ENCODE measurements at regions not wholly inside any gene's neighbourhood (a gene's known extent, or its start where the extent isn't known, plus 50 kb on each side); places are given as distances from the start of the nearest gene placed in this dataset.
A peak's percentile ranks its signal among the peaks of the same experiment; 100 is the strongest.

DNA sequence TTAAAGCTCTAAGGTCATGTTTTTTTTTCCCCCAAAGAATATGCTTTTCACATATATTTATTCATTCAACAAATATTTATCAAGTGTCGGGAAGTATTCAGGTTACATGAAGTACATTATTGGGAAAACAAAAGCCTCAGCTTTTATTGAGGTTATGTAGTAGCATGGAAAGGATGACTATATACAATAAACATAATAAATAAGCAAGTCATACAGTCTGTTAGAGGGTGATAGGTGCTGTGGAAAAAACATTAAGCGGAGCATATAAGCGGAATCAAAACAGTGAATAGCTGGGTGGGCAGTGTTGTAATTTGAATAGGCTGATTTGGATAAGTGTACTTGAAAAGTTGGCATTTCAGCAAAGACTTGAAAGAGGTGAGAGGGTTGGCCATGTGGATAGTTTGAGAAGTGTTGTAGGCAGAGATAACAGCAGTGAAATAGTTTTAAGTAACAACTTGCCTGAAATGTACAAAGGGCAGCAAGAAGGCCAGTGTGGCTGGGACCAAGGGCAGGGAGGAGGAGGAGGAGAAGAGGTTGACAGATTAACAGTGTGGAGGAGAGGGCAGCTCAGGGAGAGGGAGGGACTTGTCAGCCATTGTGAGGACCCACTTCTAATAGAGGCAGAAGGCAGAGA, 558.7 kb downstream of the SPRY1 start:
- Histone ChIP-seq H3K4me3 (no peak overlapping the region), H3K9me3 (no peaks in the 10 kb centered on the region), H3K4me1 (no peaks in the 10 kb centered on the region), H3K27ac (no peak overlapping the region), H3K36me3 (no peaks in the 10 kb centered on the region), H3K27me3 (no peaks in the 10 kb centered on the region)
- DNase-seq (no peak), ATAC-seq (peak; percentile 79)
- TF ChIP-seq, protein P1, sequence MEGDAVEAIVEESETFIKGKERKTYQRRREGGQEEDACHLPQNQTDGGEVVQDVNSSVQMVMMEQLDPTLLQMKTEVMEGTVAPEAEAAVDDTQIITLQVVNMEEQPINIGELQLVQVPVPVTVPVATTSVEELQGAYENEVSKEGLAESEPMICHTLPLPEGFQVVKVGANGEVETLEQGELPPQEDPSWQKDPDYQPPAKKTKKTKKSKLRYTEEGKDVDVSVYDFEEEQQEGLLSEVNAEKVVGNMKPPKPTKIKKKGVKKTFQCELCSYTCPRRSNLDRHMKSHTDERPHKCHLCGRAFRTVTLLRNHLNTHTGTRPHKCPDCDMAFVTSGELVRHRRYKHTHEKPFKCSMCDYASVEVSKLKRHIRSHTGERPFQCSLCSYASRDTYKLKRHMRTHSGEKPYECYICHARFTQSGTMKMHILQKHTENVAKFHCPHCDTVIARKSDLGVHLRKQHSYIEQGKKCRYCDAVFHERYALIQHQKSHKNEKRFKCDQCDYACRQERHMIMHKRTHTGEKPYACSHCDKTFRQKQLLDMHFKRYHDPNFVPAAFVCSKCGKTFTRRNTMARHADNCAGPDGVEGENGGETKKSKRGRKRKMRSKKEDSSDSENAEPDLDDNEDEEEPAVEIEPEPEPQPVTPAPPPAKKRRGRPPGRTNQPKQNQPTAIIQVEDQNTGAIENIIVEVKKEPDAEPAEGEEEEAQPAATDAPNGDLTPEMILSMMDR (IDR thresholded peaks at IDR 0.05), result no peak
- intact Hi-C loops (cut with DNase I), result no loop called here

DNA sequence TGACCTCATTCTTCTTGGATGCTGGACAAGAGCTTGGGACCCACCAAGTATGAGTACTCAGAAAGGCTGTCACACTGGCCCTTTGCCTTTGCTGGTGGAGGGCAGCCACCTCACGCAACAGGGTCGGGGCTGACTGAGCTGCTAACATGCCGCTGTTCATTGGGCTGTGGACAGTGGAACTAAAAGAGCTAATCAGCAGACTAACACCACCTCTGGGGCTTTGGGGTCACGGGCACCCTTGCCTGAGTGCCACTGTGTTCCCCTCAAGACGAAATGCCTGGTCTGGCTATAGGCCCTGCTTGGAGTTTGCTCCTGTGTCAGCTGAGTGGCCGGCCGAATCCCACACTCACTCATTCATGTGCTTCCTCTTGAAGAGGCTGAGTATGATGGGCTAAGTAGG, 559.6 kb downstream of the SPRY1 start:
- peak; percentile 21 for ATAC-seq
- Histone ChIP-seq H3K27ac (no peak overlapping the region), H3K4me3 (no peak overlapping the region), H3K9me3 (no peaks in the 10 kb centered on the region), H3K4me1 (no peaks in the 10 kb centered on the region), H3K27me3 (no peaks in the 10 kb centered on the region), H3K36me3 (no peaks in the 10 kb centered on the region)
- intact Hi-C loops (cut with DNase I), result no loop called here
- DNase-seq, result no peak
- TF ChIP-seq, protein P1 (IDR thresholded peaks at IDR 0.05), result no peak

DNA sequence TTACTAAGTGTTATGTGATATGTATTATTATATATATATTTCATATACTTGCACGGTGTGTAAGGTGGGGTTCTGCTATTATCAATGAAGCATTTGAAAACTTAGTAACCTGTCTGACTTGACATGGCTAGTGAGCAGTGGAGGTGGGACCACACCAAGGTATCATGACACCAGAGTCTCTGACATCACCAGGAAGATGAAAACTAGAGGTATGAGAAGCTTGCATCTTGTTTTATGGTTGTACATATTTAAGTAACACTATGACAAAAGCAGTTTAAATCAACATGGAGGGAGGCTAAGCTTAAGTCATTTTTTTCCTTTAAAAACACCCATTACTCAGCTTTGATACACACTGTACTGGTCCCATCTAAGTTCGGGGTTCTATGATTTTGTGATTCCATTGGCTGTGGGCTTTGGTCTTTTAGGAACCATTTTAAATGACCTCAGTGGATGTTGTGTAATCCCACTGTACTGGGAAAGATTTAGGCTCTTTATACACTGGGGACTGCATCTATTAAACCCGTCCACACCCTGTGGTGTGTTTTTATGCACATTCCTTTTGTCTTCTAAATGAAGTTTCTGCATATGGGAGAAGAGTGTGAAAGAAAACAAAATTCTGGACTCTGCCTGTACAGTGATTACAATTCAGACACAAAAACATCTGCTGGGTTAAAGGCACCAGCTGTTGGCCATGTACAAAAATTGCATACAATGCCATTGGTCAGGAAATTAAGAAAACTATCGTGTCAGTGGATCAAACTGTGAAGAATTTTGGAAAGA, 570.6 kb downstream of the SPRY1 start:
- no peak overlapping the region for H3K4me3 ChIP-seq
- TF ChIP-seq, protein P1 (IDR thresholded peaks at IDR 0.05), result no peak
- DNase-seq (no peak), ATAC-seq (peak; percentile 29)
- intact Hi-C loops (cut with DNase I), result no loop called here
- no peaks in the 10 kb centered on the region for H3K27me3 ChIP-seq
- no peaks in the 10 kb centered on the region for H3K36me3 ChIP-seq
- H3K4me1 ChIP-seq, result no peaks in the 10 kb centered on the region
- H3K27ac ChIP-seq, result peak overlapping the region; percentile 48
- no peaks in the 10 kb centered on the region for H3K9me3 ChIP-seq

DNA sequence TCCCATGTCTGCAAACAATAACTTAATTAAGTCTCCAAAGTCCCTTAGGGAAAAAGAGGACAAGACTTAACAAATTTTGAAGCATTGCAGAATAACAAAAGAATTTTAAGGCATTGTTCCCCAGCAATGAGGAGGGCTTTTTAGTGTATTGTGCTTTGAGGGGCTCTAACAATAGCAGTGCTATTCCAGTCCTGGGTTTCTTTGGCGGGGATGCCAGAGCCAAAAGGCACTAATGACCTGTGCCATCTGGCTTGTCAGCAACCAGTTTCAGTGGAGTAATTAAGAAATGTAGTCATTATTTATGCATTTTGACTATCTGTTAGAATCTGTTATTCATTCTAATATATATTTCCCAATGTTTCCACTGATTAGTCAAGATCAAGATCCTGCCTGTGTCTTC, 575.4 kb downstream of the SPRY1 start:
- Histone ChIP-seq H3K36me3 (no peaks in the 10 kb centered on the region), H3K27me3 (no peaks in the 10 kb centered on the region), H3K4me1 (peaks cover 7% of the 10 kb centered on the region), H3K27ac (no peak overlapping the region), H3K4me3 (no peak overlapping the region), H3K9me3 (no peaks in the 10 kb centered on the region)
- TF ChIP-seq, protein P1 (IDR thresholded peaks at IDR 0.05), result no peak
- ATAC-seq, result no peak
- intact Hi-C loops (cut with DNase I), result no loop called here
- no peak for DNase-seq

DNA sequence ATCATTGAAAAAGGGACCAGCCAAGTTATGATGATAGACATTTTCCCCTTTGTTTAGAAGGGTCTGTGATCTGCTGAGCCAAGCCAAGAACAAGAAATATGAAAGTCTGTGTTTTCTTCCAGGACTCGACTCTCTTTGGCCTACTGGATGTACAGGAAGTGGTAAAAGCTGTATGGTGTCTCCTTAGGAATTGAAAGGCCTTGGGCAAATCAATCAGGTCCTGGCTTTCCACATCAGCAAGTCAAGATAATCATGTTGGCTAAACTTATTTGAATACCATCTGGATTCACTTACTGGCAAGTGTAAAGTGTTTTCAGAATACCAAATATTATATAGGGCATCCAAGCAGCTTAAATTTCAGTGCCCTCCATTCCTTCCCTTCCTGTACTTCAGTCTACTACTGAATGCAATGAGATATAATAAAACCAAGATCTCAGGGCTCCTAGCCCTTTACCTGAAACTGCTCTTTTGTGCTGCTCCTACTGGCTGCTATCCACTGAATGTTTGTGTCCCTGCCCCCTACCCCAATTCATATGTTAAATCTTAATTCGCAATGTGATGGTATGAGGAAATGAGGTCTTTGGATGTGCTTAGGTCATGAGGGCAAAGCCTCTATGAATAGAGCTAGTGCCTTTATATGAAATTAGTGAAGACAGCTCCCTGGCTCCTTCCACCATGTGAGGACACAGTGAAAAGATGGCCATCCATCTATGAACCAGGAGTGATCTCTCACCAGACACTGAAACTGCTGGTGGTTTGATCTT, 578.0 kb downstream of the SPRY1 start:
- TF ChIP-seq, protein P1 (IDR thresholded peaks at IDR 0.05), result no peak
- Histone ChIP-seq H3K27ac (no peak overlapping the region), H3K4me3 (no peak overlapping the region), H3K4me1 (peaks cover 9% of the 10 kb centered on the region), H3K27me3 (no peaks in the 10 kb centered on the region), H3K9me3 (no peaks in the 10 kb centered on the region), H3K36me3 (no peaks in the 10 kb centered on the region)
- ATAC-seq (no peak), DNase-seq (no peak)
- intact Hi-C loops (cut with DNase I), result no loop called here
